ENCODE measurements at regions not wholly inside any gene's neighbourhood (a gene's known extent, or its start where the extent isn't known, plus 50 kb on each side); places are given as distances from the start of the nearest gene placed in this dataset.

GRCh38 chr21:16402752-16403151, 673.0 kb downstream of the USP25 start:
- Histone ChIP-seq H3K36me3 (no peaks in the 10 kb centered on the region), H3K4me1 (peaks cover 1% of the 10 kb centered on the region), H3K27me3 (no peaks in the 10 kb centered on the region), H3K9me3 (no peaks in the 10 kb centered on the region), H3K4me3 (ENCODE audit: low read depth, low read length) (no peak overlapping the region)
- TF ChIP-seq CTCF (IDR thresholded peaks at IDR 0.05; ENCODE audit: low read depth, low read length): no peak
- DNase-seq: no peak

GRCh38 chr21:16404776-16405175, 675.0 kb downstream of the USP25 start:
- H3K36me3 ChIP-seq: no peaks in the 10 kb centered on the region
- H3K4me1 ChIP-seq: peaks cover 5% of the 10 kb centered on the region
- no peak overlapping the region for H3K4me3 ChIP-seq (ENCODE audit: low read depth, low read length)
- no peaks in the 10 kb centered on the region for H3K9me3 ChIP-seq
- no peak for DNase-seq
- no peaks in the 10 kb centered on the region for H3K27me3 ChIP-seq
- TF ChIP-seq CTCF (IDR thresholded peaks at IDR 0.05; ENCODE audit: low read depth, low read length): no peak

- Histone ChIP-seq H3K4me1 (peaks cover 5% of the 10 kb centered on the region), H3K36me3 (no peaks in the 10 kb centered on the region), H3K27me3 (no peaks in the 10 kb centered on the region), H3K4me3 (ENCODE audit: low read depth, low read length) (no peak overlapping the region), H3K9me3 (no peaks in the 10 kb centered on the region)
- TF ChIP-seq CTCF (IDR thresholded peaks at IDR 0.05; ENCODE audit: low read depth, low read length): no peak
- no peak for DNase-seq
These were observed 676.6 kb downstream of the USP25 start for GRCh38 chr21:16406355-16406754.

- peaks cover 5% of the 10 kb centered on the region for H3K4me1 ChIP-seq
- TF ChIP-seq CTCF (IDR thresholded peaks at IDR 0.05; ENCODE audit: low read depth, low read length): no peak
- H3K36me3 ChIP-seq: no peaks in the 10 kb centered on the region
- DNase-seq: peak; percentile 13
- no peak overlapping the region for H3K4me3 ChIP-seq (ENCODE audit: low read depth, low read length)
- no peaks in the 10 kb centered on the region for H3K27me3 ChIP-seq
- H3K9me3 ChIP-seq: no peaks in the 10 kb centered on the region
These were observed 677.8 kb downstream of the USP25 start for GRCh38 chr21:16407403-16408240.

- TF ChIP-seq CTCF (IDR thresholded peaks at IDR 0.05; ENCODE audit: low read depth, low read length): no peak
These were observed 678.5 kb downstream of the USP25 start for GRCh38 chr21:16408280-16408679.

GRCh38 chr21:16409352-16409751, 679.6 kb downstream of the USP25 start:
- no peak for DNase-seq
- Histone ChIP-seq H3K4me3 (ENCODE audit: low read depth, low read length) (no peak overlapping the region), H3K4me1 (peaks cover 5% of the 10 kb centered on the region), H3K36me3 (no peaks in the 10 kb centered on the region), H3K9me3 (no peaks in the 10 kb centered on the region), H3K27me3 (no peaks in the 10 kb centered on the region)
- no peak for TF ChIP-seq CTCF (IDR thresholded peaks at IDR 0.05; ENCODE audit: low read depth, low read length)

More at GRCh38 chr21:16408280-16408679, 678.5 kb downstream of the USP25 start:
- Histone ChIP-seq H3K4me3 (ENCODE audit: low read depth, low read length) (no peak overlapping the region), H3K9me3 (no peaks in the 10 kb centered on the region), H3K4me1 (peaks cover 5% of the 10 kb centered on the region), H3K36me3 (no peaks in the 10 kb centered on the region), H3K27me3 (no peaks in the 10 kb centered on the region)
- no peak for DNase-seq
